GM10248 (cell line): ENCODE measurements at regions not wholly inside any gene's neighbourhood (a gene's known extent, or its start where the extent isn't known, plus 50 kb on each side); places are given as distances from the start of the nearest gene placed in this dataset.

Experiments used
- CTCF ChIA-PET: fragments of 300-600 bp; sonication (Branson Sonifier 250); formaldehyde crosslinking; extraction: SDS; loops from one replicate; lab custom pipeline; 2021; ENCODE audit warnings: antibody characterized with exemption; lab: Yijun Ruan, JAX
- POLR2A ChIA-PET: fragments of 350-650 bp; sonication (Branson Sonifier 250); formaldehyde crosslinking; extraction: SDS; loops from one replicate; lab custom pipeline; 2020; ENCODE audit warnings: antibody characterized with exemption; lab: Yijun Ruan, JAX
- DNase-seq: peaks from one replicate; pipeline ENCODE4 v3.0.0; 2012; ENCODE audit errors: extremely low spot score
- TF ChIP-seq, protein P1 (sequence below): IDR thresholded peaks from 2 replicates; pipeline ENCODE4 v1.5.1; 2012; ENCODE audit warnings: mild to moderate bottlenecking, low read depth; ENCODE audit errors: extremely low read depth, missing control alignments, control extremely low read depth

DNA sequence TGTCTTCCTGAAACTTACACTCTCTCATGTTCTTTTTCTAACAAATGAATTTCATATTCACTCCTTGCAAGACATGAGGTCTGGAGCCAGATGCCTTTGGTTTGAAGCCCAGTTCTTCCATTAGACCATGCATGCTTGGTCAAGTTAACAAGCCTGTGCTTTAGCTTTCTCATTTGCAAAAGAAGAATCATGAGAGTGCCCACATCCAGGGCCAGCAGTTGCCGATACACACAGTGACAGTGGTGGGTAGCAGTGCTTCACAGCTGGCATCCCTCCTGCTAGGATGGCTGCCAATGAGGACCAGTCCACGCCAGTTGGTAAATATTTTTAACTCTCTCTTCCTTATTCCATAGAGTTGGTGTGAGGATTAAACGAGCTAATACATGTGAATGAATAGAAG lies 163.1 kb downstream of the PHLDA1 start:
- DNase-seq, result no peak
- POLR2A ChIA-PET, result no interaction called here
- TF ChIP-seq, protein P1, sequence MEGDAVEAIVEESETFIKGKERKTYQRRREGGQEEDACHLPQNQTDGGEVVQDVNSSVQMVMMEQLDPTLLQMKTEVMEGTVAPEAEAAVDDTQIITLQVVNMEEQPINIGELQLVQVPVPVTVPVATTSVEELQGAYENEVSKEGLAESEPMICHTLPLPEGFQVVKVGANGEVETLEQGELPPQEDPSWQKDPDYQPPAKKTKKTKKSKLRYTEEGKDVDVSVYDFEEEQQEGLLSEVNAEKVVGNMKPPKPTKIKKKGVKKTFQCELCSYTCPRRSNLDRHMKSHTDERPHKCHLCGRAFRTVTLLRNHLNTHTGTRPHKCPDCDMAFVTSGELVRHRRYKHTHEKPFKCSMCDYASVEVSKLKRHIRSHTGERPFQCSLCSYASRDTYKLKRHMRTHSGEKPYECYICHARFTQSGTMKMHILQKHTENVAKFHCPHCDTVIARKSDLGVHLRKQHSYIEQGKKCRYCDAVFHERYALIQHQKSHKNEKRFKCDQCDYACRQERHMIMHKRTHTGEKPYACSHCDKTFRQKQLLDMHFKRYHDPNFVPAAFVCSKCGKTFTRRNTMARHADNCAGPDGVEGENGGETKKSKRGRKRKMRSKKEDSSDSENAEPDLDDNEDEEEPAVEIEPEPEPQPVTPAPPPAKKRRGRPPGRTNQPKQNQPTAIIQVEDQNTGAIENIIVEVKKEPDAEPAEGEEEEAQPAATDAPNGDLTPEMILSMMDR, result no peak
- CTCF ChIA-PET, result interaction anchor here (1.9 kb wide), 1 partner anchor 10 kb away, joined by 4 read pairs; no protein-coding TSS in a partner anchor

DNA sequence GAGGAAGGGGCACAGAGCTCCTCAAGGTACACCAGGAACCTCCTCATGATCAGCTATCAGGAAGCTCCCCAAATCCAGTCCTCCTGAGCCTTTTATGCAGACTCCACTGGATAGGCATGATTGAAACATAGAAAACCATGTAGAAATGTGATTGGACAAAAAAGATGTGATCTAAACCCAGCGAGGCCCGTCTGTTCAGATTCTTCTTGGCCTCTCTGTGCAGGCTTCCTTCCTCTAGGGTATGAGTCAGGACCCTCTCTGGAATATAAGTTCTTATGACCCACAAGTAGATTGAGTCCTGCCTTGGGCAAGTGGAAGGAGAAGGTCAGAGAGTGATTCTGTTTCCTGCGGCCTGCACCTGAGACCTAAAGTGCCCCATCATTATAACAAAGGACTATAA lies 166.3 kb downstream of the PHLDA1 start:
- DNase-seq, result no peak
- TF ChIP-seq, protein P1, result no peak
- ChIA-PET POLR2A (no interaction called here), CTCF (interaction anchor here (1.4 kb wide), 1 partner anchor 24 kb away, joined by 4 read pairs; no protein-coding TSS in a partner anchor)

DNA sequence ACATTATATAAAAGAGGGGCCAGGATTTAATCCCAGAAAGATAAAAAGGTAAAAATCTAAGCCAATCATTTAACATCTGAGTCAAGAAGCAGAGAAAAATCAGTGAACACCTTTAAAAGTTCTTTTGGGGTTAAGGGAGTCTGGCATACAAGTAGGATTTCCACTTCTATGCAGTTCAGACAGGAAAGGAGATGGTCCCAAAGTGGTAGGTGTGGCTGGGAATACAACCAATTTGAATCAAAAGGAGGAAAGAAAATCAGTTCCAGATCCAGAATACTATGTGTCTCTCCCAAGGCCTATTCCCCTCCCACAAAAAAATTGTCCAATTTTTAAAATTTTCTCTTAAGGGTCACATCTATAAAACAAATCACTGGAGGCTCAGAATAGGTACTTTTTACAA lies 167.4 kb downstream of the PHLDA1 start:
- DNase-seq, result no peak
- POLR2A ChIA-PET, result no interaction called here
- CTCF ChIA-PET, result interaction anchor here (1.4 kb wide), 2 partner anchors 16 to 22 kb away, joined by 3 to 4 read pairs; no protein-coding TSS in a partner anchor
- TF ChIP-seq, protein P1, result no peak

DNA sequence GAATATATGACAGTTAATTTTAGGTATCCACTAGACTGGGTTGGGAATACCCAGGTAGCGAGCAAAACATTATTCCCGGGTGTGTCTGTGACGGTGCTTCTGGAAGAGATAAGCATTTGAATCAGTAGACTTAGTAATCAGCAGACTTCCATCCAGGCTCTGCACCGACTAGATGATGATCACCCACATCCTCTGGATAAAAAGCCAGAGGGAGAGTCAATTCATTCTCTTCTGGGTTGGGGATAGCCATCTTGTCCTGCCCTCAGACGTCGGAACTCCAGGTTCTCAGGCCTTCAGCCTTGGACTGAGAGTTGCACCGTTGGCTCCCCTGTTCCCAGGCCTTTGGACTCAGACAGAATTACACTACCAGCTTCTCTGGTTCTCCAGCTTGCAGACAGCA lies 168.0 kb downstream of the PHLDA1 start:
- POLR2A ChIA-PET, result no interaction called here
- no peak for DNase-seq
- CTCF ChIA-PET, result interaction anchor here (1.4 kb wide), 1 partner anchor 17 kb away, joined by 3 read pairs; no protein-coding TSS in a partner anchor

DNA sequence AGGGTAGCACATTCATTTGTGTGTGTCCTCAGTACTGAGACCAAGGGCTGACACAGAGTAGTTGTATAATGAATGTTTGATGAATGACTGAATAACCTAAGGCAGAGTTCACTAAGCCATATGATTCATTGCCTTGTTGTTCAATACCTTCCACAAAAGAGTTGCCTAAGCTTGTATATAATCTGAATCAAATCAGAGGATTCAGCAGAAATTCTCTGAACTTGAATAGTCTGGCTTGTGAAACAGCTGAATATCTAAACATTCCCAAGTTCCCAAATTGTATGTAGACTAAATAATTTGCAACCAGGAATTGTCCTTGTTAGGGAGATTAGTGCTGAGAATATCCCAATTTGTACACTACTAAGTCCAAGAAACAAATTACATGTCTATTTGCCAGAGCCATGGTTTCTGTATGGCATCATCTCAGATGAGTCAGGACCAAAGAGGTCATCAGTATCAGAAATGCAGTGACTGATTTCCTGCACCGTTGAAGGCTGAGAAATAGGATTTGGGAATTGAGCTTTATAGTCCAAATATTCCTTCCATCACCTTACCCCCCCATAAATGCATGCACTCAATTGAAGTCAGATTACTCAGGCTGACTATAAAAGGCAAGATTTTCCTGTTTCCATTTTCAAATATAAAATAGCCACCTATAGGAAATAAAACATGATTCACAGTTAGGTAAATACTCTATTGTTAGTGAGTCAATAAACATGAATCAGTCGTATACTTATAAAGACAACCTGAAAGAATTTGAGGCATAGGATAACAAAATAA lies 168.7 kb downstream of the PHLDA1 start:
- ChIA-PET CTCF (interaction anchor here (1.0 kb wide), 1 partner anchor 57 kb away, joined by 3 read pairs; no protein-coding TSS in a partner anchor), POLR2A (no interaction called here)
- TF ChIP-seq, protein P1, result no peak
- DNase-seq, result no peak

More for the DNA sequence above, 168.0 kb downstream of the PHLDA1 start:
- TF ChIP-seq, protein P1, result no peak

DNA sequence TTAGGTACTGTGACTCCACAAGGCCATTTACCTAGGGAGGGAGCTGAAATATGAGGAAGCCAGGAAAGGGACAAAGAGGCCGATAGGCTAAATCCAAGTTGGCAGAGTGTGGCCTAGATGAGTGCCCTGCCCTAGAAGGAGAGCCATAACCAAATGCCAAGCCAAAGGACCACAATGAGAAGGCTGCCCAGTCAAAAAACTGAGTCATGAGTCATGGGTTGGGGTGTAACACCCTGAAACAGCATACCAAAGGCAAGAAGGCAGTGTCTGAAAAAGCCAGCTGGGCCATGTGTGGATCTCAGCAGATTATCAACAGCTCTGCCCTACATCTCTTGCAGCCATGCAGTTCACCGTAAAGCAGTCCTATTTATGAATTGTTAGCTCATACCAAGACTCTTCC lies 171.7 kb downstream of the PHLDA1 start:
- POLR2A ChIA-PET, result no interaction called here
- TF ChIP-seq, protein P1, result no peak
- no peak for DNase-seq
- CTCF ChIA-PET, result interaction anchor here (1.2 to 1.6 kb wide), 5 partner anchors 11 to 36 kb away, joined by 3 to 6 read pairs (median 4); no protein-coding TSS in a partner anchor
